ENCODE measurements at regions not wholly inside any gene's neighbourhood (a gene's known extent, or its start where the extent isn't known, plus 50 kb on each side); places are given as distances from the start of the nearest gene placed in this dataset.
"Not testable (repeated sequence)": the region's sequence is repeated elsewhere in the genome, so short reads cannot be mapped to it uniquely, and the experiment has no call there.

DNA sequence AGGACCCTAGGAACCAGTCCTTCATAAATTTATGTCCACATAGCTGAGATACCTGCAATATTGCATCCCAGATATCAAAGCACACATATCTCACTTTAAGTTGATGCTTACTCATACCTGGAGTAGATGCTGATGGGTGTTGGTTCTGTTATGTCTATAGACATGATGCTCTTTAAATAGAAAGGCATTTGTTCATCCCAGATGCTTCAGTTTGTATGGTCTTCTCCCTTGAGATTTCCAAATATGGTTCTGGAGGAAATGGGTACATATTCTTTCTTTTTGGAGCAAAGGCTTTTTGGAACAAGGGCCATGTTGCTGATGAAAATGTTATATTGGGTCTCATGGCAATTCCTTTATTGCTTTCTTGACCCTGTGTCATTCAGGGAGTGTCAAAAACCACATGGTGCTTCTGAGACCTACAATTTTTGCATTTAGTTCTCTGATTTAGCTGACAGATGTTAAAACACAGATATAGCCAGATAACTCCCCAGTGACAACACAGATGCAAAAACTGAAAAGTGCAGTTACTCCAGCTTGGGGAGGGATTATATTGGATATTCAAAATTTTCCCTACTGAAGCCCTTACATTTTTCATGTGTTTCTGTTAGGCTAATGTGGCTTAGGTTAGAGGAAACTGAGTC, 211.4 kb downstream of the KCNRG start:
- no peaks in the 10 kb centered on the region for H3K9me3 Mint-ChIP-seq
- peaks cover 15 to 68% (median 28%) of the 10 kb centered on the region in 3 donors for H3K4me1 Mint-ChIP-seq
- H3K27me3 ChIP-seq (replicated peaks in 1 of 2; ENCODE audit: control insufficient read depth in 2 of 2, extremely low read depth in 1 of 2, insufficient read depth in 2 of 2, low read length in 1 of 2): peaks cover 0 to 2% of the 10 kb centered on the region in 2 experiments
- no peak for DNase-seq
- no peaks in the 10 kb centered on the region for H3K36me3 ChIP-seq (ENCODE audit: control insufficient read depth in 2 of 2, extremely low read depth in 1 of 2, insufficient read depth in 1 of 2, low read length in 1 of 2)
- H3K36me3 Mint-ChIP-seq: no peaks in the 10 kb centered on the region
- peaks cover 0 to 4% of the 10 kb centered on the region in 2 experiments for H3K4me1 ChIP-seq (ENCODE audit: control insufficient read depth in 1 of 2, extremely low read depth in 1 of 2, insufficient read depth in 2 of 2, low read length in 2 of 2)
- no peak overlapping the region for H3K27ac Mint-ChIP-seq
- ChIA-PET POLR2A (no interaction called here), CTCF (interaction anchor here in 1 of 2 donors (1.3 kb wide), 1 partner anchor 10 kb away, joined by 3 read pairs; no protein-coding TSS in a partner anchor)
- ATAC-seq (replicated peaks in 1 of 4): no peak
- H3K27ac ChIP-seq (ENCODE audit: low read length): no peak overlapping the region
- no peaks in the 10 kb centered on the region for H3K9me3 ChIP-seq
- H3K27me3 Mint-ChIP-seq: no peaks in the 10 kb centered on the region
- no peak overlapping the region for H3K4me3 Mint-ChIP-seq
- H3K4me3 ChIP-seq (ENCODE audit: control insufficient read depth in 1 of 2, extremely low read depth in 1 of 2, low read length in 1 of 2): no peak overlapping the region

DNA sequence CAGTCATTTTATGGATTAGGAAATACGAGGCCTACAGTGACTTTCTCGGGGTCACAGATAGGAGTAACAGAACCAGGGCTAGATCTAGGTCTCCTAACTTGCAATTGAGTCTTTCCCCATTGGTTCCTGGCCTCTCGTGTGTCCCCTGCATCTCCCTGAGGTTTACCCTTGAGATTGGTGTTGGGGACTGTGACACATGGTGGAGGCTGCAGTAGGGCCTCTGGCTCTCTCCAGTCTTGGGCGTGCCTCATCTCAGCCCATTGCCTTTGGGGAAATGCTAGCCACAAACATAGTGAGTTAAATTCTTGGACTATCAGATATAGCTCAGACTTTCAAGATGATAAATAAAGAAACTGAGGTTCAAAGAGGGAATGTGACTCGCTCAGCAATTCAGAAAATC, 212.1 kb downstream of the KCNRG start:
- Mint-ChIP-seq H3K4me1 (peaks cover 13 to 61% (median 25%) of the 10 kb centered on the region in 3 donors), H3K4me3 (no peak overlapping the region), H3K36me3 (no peaks in the 10 kb centered on the region), H3K27ac (no peak overlapping the region), H3K9me3 (no peaks in the 10 kb centered on the region), H3K27me3 (no peaks in the 10 kb centered on the region)
- ChIA-PET CTCF (no interaction called here), POLR2A (no interaction called here)
- no peak overlapping the region for H3K4me3 ChIP-seq (ENCODE audit: control insufficient read depth in 1 of 2, extremely low read depth in 1 of 2, low read length in 1 of 2)
- WGBS (ENCODE audit: insufficient coverage): 78% methylated on average over 3 of the region's 5 CpGs
- ATAC-seq (replicated peaks in 1 of 4) (no peak), DNase-seq (no peak)
- no peaks in the 10 kb centered on the region for H3K4me1 ChIP-seq (ENCODE audit: control insufficient read depth in 1 of 2, extremely low read depth in 1 of 2, insufficient read depth in 2 of 2, low read length in 2 of 2)
- no peaks in the 10 kb centered on the region for H3K9me3 ChIP-seq
- no peak overlapping the region for H3K27ac ChIP-seq (ENCODE audit: low read length)
- no peaks in the 10 kb centered on the region for H3K36me3 ChIP-seq (ENCODE audit: control insufficient read depth in 2 of 2, extremely low read depth in 1 of 2, insufficient read depth in 1 of 2, low read length in 1 of 2)
- no peaks in the 10 kb centered on the region for H3K27me3 ChIP-seq (replicated peaks in 1 of 2; ENCODE audit: control insufficient read depth in 2 of 2, extremely low read depth in 1 of 2, insufficient read depth in 2 of 2, low read length in 1 of 2)

DNA sequence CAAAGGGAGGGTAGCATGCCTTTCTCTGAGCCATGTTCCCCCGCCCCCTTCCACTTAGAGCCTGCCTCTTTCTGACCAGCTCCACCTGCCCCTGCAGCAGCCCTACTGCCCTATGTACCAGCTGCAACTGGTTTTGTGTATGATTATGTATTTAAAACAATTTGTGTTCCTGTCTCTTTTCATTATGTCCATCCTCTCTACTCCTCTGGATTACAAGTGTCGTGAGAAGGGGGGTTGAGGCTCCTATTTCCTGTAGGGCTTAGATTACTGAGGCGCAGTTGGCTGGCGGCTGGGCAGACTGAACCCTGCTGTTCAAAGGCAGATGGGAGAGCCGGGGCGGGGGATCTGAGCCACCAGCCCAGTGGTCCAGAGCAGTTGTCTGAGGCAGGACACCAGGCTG, 213.3 kb downstream of the KCNRG start:
- Mint-ChIP-seq H3K27ac (no peak overlapping the region), H3K4me3 (no peak overlapping the region), H3K36me3 (peaks cover 5% of the 10 kb centered on the region), H3K4me1 (peaks cover 11 to 56% (median 21%) of the 10 kb centered on the region in 3 donors), H3K9me3 (peaks cover 0 to 7% (median 5%) of the 10 kb centered on the region in 3 donors), H3K27me3 (no peaks in the 10 kb centered on the region)
- Histone ChIP-seq H3K4me1 (ENCODE audit: control insufficient read depth in 1 of 2, extremely low read depth in 1 of 2, insufficient read depth in 2 of 2, low read length in 2 of 2) (no peaks in the 10 kb centered on the region), H3K27me3 (replicated peaks in 1 of 2; ENCODE audit: control insufficient read depth in 2 of 2, extremely low read depth in 1 of 2, insufficient read depth in 2 of 2, low read length in 1 of 2) (no peaks in the 10 kb centered on the region), H3K4me3 (ENCODE audit: control insufficient read depth in 1 of 2, extremely low read depth in 1 of 2, low read length in 1 of 2) (no peak overlapping the region), H3K9me3 (no peaks in the 10 kb centered on the region), H3K36me3 (ENCODE audit: control insufficient read depth in 2 of 2, extremely low read depth in 1 of 2, insufficient read depth in 1 of 2, low read length in 1 of 2) (no peaks in the 10 kb centered on the region), H3K27ac (ENCODE audit: low read length) (no peak overlapping the region)
- CTCF ChIA-PET: no interaction called here
- 100% methylated on average over 2 of the region's 6 CpGs for WGBS (ENCODE audit: insufficient coverage)
- POLR2A ChIA-PET: no interaction called here
- DNase-seq (no peak), ATAC-seq (replicated peaks in 1 of 4) (no peak)

DNA sequence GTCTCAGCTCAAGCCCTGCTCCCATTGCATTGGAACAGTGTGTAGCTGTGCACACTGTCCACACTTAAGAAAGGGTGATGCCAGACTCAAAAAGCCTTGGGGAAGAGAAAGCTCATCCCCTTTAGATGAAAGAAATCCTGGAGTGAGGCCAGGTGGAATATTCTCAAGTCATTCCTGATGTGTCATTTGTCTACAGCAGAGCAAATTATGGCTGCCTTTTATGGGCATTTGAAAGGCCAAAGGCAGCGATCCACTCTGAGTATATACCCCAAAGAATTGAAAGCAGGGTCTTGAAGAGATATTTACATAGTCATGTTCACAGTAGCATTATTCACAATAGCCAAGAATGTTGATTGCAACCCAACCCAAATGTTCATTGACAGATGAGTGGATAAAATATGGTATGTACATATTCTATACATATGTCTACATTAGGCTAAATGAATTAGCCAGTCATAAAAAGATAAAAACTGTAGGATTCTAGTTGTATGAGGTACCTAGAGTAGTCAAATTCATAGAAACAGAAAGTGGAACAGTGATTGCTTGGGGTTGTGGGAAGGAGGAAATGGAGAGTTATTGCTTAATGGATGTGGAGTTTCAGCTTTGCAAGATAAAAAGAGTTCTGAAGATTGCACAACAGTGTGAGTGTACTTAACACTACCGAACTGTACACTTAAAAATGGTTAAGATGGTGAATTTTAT, 214.9 kb downstream of the KCNRG start:
- no peak for DNase-seq
- CTCF ChIA-PET: no interaction called here
- Histone ChIP-seq H3K36me3 (ENCODE audit: control insufficient read depth in 2 of 2, extremely low read depth in 1 of 2, insufficient read depth in 1 of 2, low read length in 1 of 2) (no peaks in the 10 kb centered on the region), H3K4me3 (ENCODE audit: control insufficient read depth in 1 of 2, extremely low read depth in 1 of 2, low read length in 1 of 2) (no peak overlapping the region), H3K27me3 (replicated peaks in 1 of 2; ENCODE audit: control insufficient read depth in 2 of 2, extremely low read depth in 1 of 2, insufficient read depth in 2 of 2, low read length in 1 of 2) (no peaks in the 10 kb centered on the region), H3K4me1 (ENCODE audit: control insufficient read depth in 1 of 2, extremely low read depth in 1 of 2, insufficient read depth in 2 of 2, low read length in 2 of 2) (no peaks in the 10 kb centered on the region), H3K27ac (ENCODE audit: low read length) (no peak overlapping the region), H3K9me3 (no peaks in the 10 kb centered on the region)
- POLR2A ChIA-PET: no interaction called here
- H3K27ac Mint-ChIP-seq: no peak overlapping the region
- no peak overlapping the region for H3K4me3 Mint-ChIP-seq
- no peaks in the 10 kb centered on the region for H3K27me3 Mint-ChIP-seq
- peaks cover 5% of the 10 kb centered on the region for H3K36me3 Mint-ChIP-seq
- WGBS (ENCODE audit: insufficient coverage): 80% methylated on average over 1 of the region's 2 CpGs
- H3K9me3 Mint-ChIP-seq: peaks cover 0 to 7% (median 5%) of the 10 kb centered on the region in 3 donors
- peaks cover 12 to 44% (median 20%) of the 10 kb centered on the region in 3 donors for H3K4me1 Mint-ChIP-seq
- ATAC-seq (replicated peaks in 1 of 4): no peak

DNA sequence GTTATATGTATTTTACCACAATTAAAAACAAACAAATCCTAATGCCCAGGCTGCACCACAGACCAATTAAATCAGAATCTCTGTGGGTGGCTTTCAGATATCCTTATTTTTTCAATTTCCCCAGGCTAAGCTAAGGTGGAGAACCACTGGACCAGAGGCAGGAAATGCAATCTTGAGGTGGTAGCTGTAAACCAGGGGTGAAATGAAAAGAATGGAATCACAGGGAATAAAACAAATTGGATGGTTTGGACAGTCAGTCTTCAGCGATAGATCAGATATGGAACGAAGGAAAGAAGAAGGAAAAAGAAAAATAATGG, 215.4 kb downstream of the KCNRG start:
- ChIA-PET CTCF (no interaction called here), POLR2A (no interaction called here)
- no peak for DNase-seq
- 100% methylated on average over 2 of the region's 2 CpGs for WGBS (ENCODE audit: insufficient coverage)
- Mint-ChIP-seq H3K27me3 (no peaks in the 10 kb centered on the region), H3K27ac (no peak overlapping the region), H3K4me1 (peaks cover 17 to 47% (median 25%) of the 10 kb centered on the region in 3 donors), H3K9me3 (peaks cover 0 to 7% (median 5%) of the 10 kb centered on the region in 3 donors), H3K36me3 (peaks cover 5% of the 10 kb centered on the region), H3K4me3 (no peak overlapping the region)
- H3K27me3 ChIP-seq (replicated peaks in 1 of 2; ENCODE audit: control insufficient read depth in 2 of 2, extremely low read depth in 1 of 2, insufficient read depth in 2 of 2, low read length in 1 of 2): no peaks in the 10 kb centered on the region
- H3K4me1 ChIP-seq (ENCODE audit: control insufficient read depth in 1 of 2, extremely low read depth in 1 of 2, insufficient read depth in 2 of 2, low read length in 2 of 2): no peaks in the 10 kb centered on the region
- no peak overlapping the region for H3K27ac ChIP-seq (ENCODE audit: low read length)
- no peaks in the 10 kb centered on the region for H3K36me3 ChIP-seq (ENCODE audit: control insufficient read depth in 2 of 2, extremely low read depth in 1 of 2, insufficient read depth in 1 of 2, low read length in 1 of 2)
- H3K9me3 ChIP-seq: no peaks in the 10 kb centered on the region
- no peak for ATAC-seq (replicated peaks in 1 of 4)
- no peak overlapping the region for H3K4me3 ChIP-seq (ENCODE audit: control insufficient read depth in 1 of 2, extremely low read depth in 1 of 2, low read length in 1 of 2)

DNA sequence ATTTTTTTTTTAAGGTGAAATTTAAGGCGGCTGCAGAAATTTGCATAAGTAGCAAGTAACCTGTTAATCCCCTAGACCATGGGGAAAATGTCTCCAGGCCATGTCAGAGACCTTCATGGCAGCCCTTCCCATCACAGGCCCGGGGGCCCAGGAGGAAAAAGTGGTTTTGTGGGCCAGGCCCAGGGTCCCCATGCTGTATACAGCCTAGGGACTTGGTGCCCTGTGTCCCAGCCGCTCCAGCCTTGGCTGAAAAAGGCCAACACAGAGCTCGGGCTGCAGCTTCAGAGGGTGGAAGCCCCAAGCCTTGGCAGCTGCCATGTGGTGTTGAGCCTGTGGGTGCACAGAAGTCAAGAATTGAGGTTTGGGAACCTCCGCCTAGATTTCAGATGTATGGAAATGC, 218.3 kb downstream of the KCNRG start:
- H3K27ac ChIP-seq (ENCODE audit: low read length); POLR2A ChIA-PET; H3K9me3 ChIP-seq; H3K27me3 ChIP-seq (replicated peaks in 1 of 2; ENCODE audit: control insufficient read depth in 2 of 2, extremely low read depth in 1 of 2, insufficient read depth in 2 of 2, low read length in 1 of 2); DNase-seq; H3K36me3 ChIP-seq (ENCODE audit: control insufficient read depth in 2 of 2, extremely low read depth in 1 of 2, insufficient read depth in 1 of 2, low read length in 1 of 2); ATAC-seq (replicated peaks in 1 of 4); CTCF ChIA-PET; H3K27ac Mint-ChIP-seq; H3K4me3 Mint-ChIP-seq; H3K4me1 ChIP-seq (ENCODE audit: control insufficient read depth in 1 of 2, extremely low read depth in 1 of 2, insufficient read depth in 2 of 2, low read length in 2 of 2); H3K4me3 ChIP-seq (ENCODE audit: control insufficient read depth in 1 of 2, extremely low read depth in 1 of 2, low read length in 1 of 2); H3K36me3 Mint-ChIP-seq; H3K9me3 Mint-ChIP-seq; H3K27me3 Mint-ChIP-seq: not testable (repeated sequence)
- peaks cover 39 to 53% (median 44%) of the 10 kb centered on the region in 3 donors for H3K4me1 Mint-ChIP-seq
- 88% methylated on average over 2 of the region's 5 CpGs for WGBS (ENCODE audit: insufficient coverage)

Measured in T-cell (primary cell).